Stomach (tissue), 4 donors: ENCODE measurements at regions not wholly inside any gene's neighbourhood (a gene's known extent, or its start where the extent isn't known, plus 50 kb on each side); places are given as distances from the start of the nearest gene placed in this dataset.

Source experiments
- CTCF ChIP-seq, 7 experiments: fragments of 450-650 bp in 4 of 7; fragments of 200-600 bp in 3 of 7; sonication (generic) in 3 of 7; IDR thresholded peaks; one replicate each; pipeline ENCODE4 v1.5.1; 2016 to 2019; ENCODE audit warnings: antibody characterized with exemption in 7 of 7, control low read depth in 2 of 7, mild to moderate bottlenecking in 1 of 7
- EP300 ChIP-seq: sonication (generic); formaldehyde crosslinking; IDR thresholded peaks from one replicate; pipeline ENCODE4 v1.6.1; 2017; ENCODE audit warnings: antibody characterized with exemption
- POLR2AphosphoS5 ChIP-seq, 3 donors: sonication (generic); formaldehyde crosslinking; IDR thresholded peaks; one replicate each; pipeline ENCODE4 v1.6.1; 2016; ENCODE audit warnings: antibody characterized with exemption in 3 of 3

GRCh38 chr13:76647550-76647949, 238.7 kb downstream of the KCTD12 start:
- TF ChIP-seq POLR2AphosphoS5 (IDR thresholded peaks at IDR 0.05) (no peak), CTCF (IDR thresholded peaks at IDR 0.05) (no peak), EP300 (no peak)
